Nephron progenitor cell (in vitro differentiated cells): ENCODE measurements at regions not wholly inside any gene's neighbourhood (a gene's known extent, or its start where the extent isn't known, plus 50 kb on each side); places are given as distances from the start of the nearest gene placed in this dataset.

Experiments used
- DNase-seq: peaks from one replicate; pipeline ENCODE4 v3.0.0; 2021
- H3K27ac Mint-ChIP-seq: 2 replicates; pipeline ENCODE4 v1.8.0; 2021; ENCODE audit warnings: mild to moderate bottlenecking, moderate library complexity, mixed read lengths
- H3K27me3 Mint-ChIP-seq: 2 replicates; pipeline ENCODE4 v1.8.0; 2021; ENCODE audit warnings: mild to moderate bottlenecking, low read depth, mixed read lengths; ENCODE audit not compliant: poor library complexity
- H3K36me3 Mint-ChIP-seq: 2 replicates; pipeline ENCODE4 v1.8.0; 2021; ENCODE audit warnings: low read depth, mixed read lengths
- H3K4me1 Mint-ChIP-seq: 2 replicates; pipeline ENCODE4 v1.8.0; 2021; ENCODE audit warnings: mixed read lengths
- H3K4me3 Mint-ChIP-seq: 2 replicates; pipeline ENCODE4 v1.8.0; 2021; ENCODE audit warnings: mild to moderate bottlenecking, moderate library complexity, mixed read lengths
- H3K9me3 Mint-ChIP-seq: 2 replicates; pipeline ENCODE4 v1.8.0; 2021; ENCODE audit warnings: mild to moderate bottlenecking, moderate library complexity, mixed read lengths
- TF ChIP-seq, protein P1 (sequence below): fragments of 200-600 bp; sonication (generic); IDR thresholded peaks from 2 replicates; pipeline ENCODE4 v1.5.0; 2021; ENCODE audit warnings: antibody characterized with exemption

DNA sequence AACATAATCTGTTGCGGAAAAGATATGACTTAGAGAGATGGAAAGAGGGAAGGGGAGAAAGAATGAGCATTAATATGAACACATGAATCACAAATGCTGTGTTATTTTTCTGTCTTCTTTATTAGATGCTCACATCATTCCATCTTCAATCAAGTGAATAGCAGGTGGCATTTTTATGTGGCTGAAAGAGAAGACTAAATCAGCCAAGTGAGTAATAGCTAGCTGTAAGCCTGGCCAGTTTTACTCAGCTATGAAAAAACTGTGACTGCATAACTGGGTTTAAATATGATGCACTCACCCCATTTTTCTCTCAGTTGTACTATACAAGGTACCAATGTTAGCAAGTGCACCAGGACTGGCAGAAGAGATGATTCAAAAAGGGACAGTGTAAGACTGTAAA, 571.1 kb downstream of the JRKL start:
- H3K27me3 Mint-ChIP-seq: no peaks in the 10 kb centered on the region
- H3K27ac Mint-ChIP-seq: no peak overlapping the region
- H3K4me1 Mint-ChIP-seq: peaks cover 8% of the 10 kb centered on the region
- TF ChIP-seq, protein P1, sequence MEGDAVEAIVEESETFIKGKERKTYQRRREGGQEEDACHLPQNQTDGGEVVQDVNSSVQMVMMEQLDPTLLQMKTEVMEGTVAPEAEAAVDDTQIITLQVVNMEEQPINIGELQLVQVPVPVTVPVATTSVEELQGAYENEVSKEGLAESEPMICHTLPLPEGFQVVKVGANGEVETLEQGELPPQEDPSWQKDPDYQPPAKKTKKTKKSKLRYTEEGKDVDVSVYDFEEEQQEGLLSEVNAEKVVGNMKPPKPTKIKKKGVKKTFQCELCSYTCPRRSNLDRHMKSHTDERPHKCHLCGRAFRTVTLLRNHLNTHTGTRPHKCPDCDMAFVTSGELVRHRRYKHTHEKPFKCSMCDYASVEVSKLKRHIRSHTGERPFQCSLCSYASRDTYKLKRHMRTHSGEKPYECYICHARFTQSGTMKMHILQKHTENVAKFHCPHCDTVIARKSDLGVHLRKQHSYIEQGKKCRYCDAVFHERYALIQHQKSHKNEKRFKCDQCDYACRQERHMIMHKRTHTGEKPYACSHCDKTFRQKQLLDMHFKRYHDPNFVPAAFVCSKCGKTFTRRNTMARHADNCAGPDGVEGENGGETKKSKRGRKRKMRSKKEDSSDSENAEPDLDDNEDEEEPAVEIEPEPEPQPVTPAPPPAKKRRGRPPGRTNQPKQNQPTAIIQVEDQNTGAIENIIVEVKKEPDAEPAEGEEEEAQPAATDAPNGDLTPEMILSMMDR: no peak
- no peak for DNase-seq
- H3K36me3 Mint-ChIP-seq: no peaks in the 10 kb centered on the region
- no peak overlapping the region for H3K4me3 Mint-ChIP-seq
- H3K9me3 Mint-ChIP-seq: no peaks in the 10 kb centered on the region

DNA sequence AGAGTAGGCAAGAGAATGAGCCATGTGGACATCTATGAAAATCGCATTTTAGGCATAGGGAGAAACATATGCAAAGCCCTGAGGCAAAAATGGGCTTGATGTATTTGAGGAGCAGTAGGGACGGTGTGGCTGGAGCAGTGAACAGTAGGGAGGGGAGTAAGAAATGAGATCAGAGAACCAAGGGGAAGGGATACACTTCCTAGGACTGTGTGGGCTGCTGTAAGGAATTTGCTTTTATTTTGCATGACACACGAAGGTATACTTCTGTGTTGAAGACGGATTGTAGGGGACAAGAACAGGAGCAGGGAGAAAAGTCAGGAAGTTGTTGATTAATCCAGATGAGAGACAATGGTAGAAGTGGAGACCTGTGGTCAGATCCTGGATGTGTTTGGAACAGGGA, 572.1 kb downstream of the JRKL start:
- no peak overlapping the region for H3K4me3 Mint-ChIP-seq
- no peak for DNase-seq
- H3K36me3 Mint-ChIP-seq: no peaks in the 10 kb centered on the region
- no peak overlapping the region for H3K27ac Mint-ChIP-seq
- peaks cover 8% of the 10 kb centered on the region for H3K4me1 Mint-ChIP-seq
- H3K27me3 Mint-ChIP-seq: no peaks in the 10 kb centered on the region
- TF ChIP-seq, protein P1: no peak
- H3K9me3 Mint-ChIP-seq: no peaks in the 10 kb centered on the region

- Mint-ChIP-seq H3K27me3 (no peaks in the 10 kb centered on the region), H3K9me3 (no peaks in the 10 kb centered on the region), H3K4me3 (no peak overlapping the region), H3K36me3 (no peaks in the 10 kb centered on the region), H3K27ac (no peak overlapping the region), H3K4me1 (peaks cover 8% of the 10 kb centered on the region)
- no peak for DNase-seq
- TF ChIP-seq, protein P1: no peak
These were observed 573.6 kb downstream of the JRKL start for GRCh38 chr11:96963375-96963774.

GRCh38 chr11:96964661-96965060, 574.8 kb downstream of the JRKL start:
- TF ChIP-seq, protein P1: no peak
- no peaks in the 10 kb centered on the region for H3K36me3 Mint-ChIP-seq
- no peaks in the 10 kb centered on the region for H3K27me3 Mint-ChIP-seq
- no peaks in the 10 kb centered on the region for H3K9me3 Mint-ChIP-seq
- H3K27ac Mint-ChIP-seq: no peak overlapping the region
- DNase-seq: no peak
- no peak overlapping the region for H3K4me3 Mint-ChIP-seq
- H3K4me1 Mint-ChIP-seq: peaks cover 8% of the 10 kb centered on the region

DNA sequence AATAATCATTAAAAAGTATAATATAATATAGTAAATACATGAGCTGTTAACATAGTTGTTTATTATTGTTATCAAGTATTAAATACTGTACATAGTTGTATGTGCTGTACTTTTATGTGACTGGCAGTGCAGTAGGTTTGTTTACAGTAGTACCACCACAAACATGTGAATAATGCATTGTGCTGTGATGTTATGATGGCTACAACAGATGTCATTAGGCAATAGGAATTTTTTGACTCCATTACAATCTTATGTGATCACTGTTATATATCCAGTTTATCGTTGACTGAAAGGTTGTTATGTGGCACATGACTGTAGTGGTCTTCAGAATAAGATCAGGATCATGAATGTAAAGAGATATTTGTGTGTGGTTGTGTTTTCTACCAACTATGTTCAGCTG, 577.8 kb downstream of the JRKL start:
- Mint-ChIP-seq H3K36me3 (no peaks in the 10 kb centered on the region), H3K4me3 (no peak overlapping the region), H3K4me1 (no peaks in the 10 kb centered on the region), H3K9me3 (no peaks in the 10 kb centered on the region), H3K27ac (no peak overlapping the region), H3K27me3 (peaks cover 4% of the 10 kb centered on the region)
- no peak for DNase-seq
- TF ChIP-seq, protein P1: no peak

DNA sequence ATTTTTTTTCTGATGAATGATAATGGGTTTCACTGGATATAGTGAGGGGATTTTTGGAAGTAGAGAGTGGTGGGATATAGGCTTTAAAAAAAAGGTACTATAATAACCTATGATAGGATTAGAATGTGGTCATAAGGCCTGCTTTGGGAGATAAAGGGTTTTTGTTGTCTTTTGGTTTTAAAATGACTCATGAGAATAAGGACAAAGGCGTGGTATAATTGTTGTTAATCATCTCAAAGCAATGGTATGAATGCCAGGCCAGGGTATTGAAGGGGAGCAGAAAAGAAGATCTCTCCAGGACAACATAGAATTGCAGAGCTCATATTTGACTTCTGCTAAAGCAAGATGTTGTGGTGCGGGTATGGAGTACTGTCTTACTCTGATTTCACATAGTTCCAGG, 579.4 kb downstream of the JRKL start:
- Mint-ChIP-seq H3K9me3 (no peaks in the 10 kb centered on the region), H3K36me3 (no peaks in the 10 kb centered on the region), H3K4me3 (no peak overlapping the region), H3K4me1 (no peaks in the 10 kb centered on the region), H3K27ac (no peak overlapping the region), H3K27me3 (peaks cover 6% of the 10 kb centered on the region)
- DNase-seq: no peak
- TF ChIP-seq, protein P1: no peak
